ENCODE measurements at regions not wholly inside any gene's neighbourhood (a gene's known extent, or its start where the extent isn't known, plus 50 kb on each side); places are given as distances from the start of the nearest gene placed in this dataset.

- TF ChIP-seq CTCF (IDR thresholded peaks at IDR 0.05) (no peak), EZH2 (IDR thresholded peaks at IDR 0.05) (no peak)
Observed at GRCh38 chr1:232239522-232239921, 390.4 kb downstream of the SIPA1L2 start.
